DOHH2 (cell line): ENCODE measurements at regions not wholly inside any gene's neighbourhood (a gene's known extent, or its start where the extent isn't known, plus 50 kb on each side); places are given as distances from the start of the nearest gene placed in this dataset.

Experiments
- H3F3A ChIP-seq: fragments of 200-600 bp; sonication (generic), shearing (Covaris generic); 2 replicates; pipeline ENCODE4 v1.6.0; 2016; ENCODE audit warnings: antibody characterized with exemption, mild to moderate bottlenecking; ENCODE audit not compliant: control insufficient read depth, insufficient read depth
- H3K27ac ChIP-seq: fragments of 200-600 bp; sonication (generic); 2 replicates; pipeline ENCODE4 v1.5.1; 2014; ENCODE audit warnings: low read depth, mild to moderate bottlenecking, low read length, moderate library complexity
- H3K27me3 ChIP-seq: fragments of 200-600 bp; sonication (generic); 2 replicates; pipeline ENCODE4 v1.6.1; 2014; ENCODE audit warnings: mild to moderate bottlenecking, low read length, mixed read lengths; ENCODE audit not compliant: control insufficient read depth
- H3K36me3 ChIP-seq: fragments of 200-600 bp; sonication (generic); 2 replicates; pipeline ENCODE4 v1.6.1; 2014; ENCODE audit warnings: mild to moderate bottlenecking, low read length, moderate library complexity, mixed read lengths; ENCODE audit not compliant: control insufficient read depth
- H3K4me1 ChIP-seq: fragments of 200-600 bp; sonication (generic); 2 replicates; pipeline ENCODE4 v1.6.1; 2014; ENCODE audit warnings: mild to moderate bottlenecking, low read length, mixed read lengths; ENCODE audit not compliant: control insufficient read depth
- H3K4me2 ChIP-seq: fragments of 200-600 bp; sonication (generic); 2 replicates; pipeline ENCODE4 v1.6.0; 2014; ENCODE audit warnings: mild to moderate bottlenecking, low read length, moderate library complexity
- H3K4me3 ChIP-seq: fragments of 200-600 bp; sonication (generic); 2 replicates; pipeline ENCODE4 v1.5.1; 2014; ENCODE audit warnings: mild to moderate bottlenecking, low read length, mixed read lengths
- H3K79me2 ChIP-seq: fragments of 200-600 bp; sonication (generic); 2 replicates; pipeline ENCODE4 v1.6.1; 2014; ENCODE audit warnings: mild to moderate bottlenecking, low read length, mixed read lengths; ENCODE audit not compliant: control insufficient read depth
- H3K9me2 ChIP-seq: fragments of 200-600 bp; sonication (generic); replicated peaks from 2 replicates; pipeline ENCODE4 v1.6.1; 2014; ENCODE audit warnings: mild to moderate bottlenecking, low read length, mixed read lengths; ENCODE audit not compliant: control insufficient read depth
- H3K9me3 ChIP-seq: fragments of 200-600 bp; sonication (generic); 2 replicates; pipeline ENCODE4 v1.6.1; 2014; ENCODE audit warnings: antibody characterized with exemption, low read length, mixed read lengths; ENCODE audit not compliant: control insufficient read depth, insufficient read depth
- H4K20me1 ChIP-seq: fragments of 200-600 bp; sonication (generic); 2 replicates; pipeline ENCODE4 v1.6.0; 2014; ENCODE audit warnings: low read depth, mild to moderate bottlenecking, antibody characterized with exemption, low read length, moderate library complexity; ENCODE audit not compliant: control insufficient read depth, insufficient read depth
- EZH2phosphoT487 ChIP-seq: fragments of 200-600 bp; sonication (generic); IDR thresholded peaks from 2 replicates; pipeline ENCODE4 v1.6.1; 2017; ENCODE audit warnings: borderline replicate concordance, mild to moderate bottlenecking, antibody characterized with exemption, low read length, moderate library complexity, mixed read lengths
- TF ChIP-seq, protein P1 (sequence below): fragments of 200-600 bp; sonication (generic); IDR thresholded peaks from one replicate; pipeline ENCODE4 v1.5.1; 2014; ENCODE audit warnings: antibody characterized with exemption, mild to moderate bottlenecking, low read depth, low read length; ENCODE audit not compliant: poor library complexity, severe bottlenecking

- H4K20me1 ChIP-seq: no peaks in the 10 kb centered on the region
- H3K9me2 ChIP-seq: no peaks in the 10 kb centered on the region
- TF ChIP-seq, protein P1, sequence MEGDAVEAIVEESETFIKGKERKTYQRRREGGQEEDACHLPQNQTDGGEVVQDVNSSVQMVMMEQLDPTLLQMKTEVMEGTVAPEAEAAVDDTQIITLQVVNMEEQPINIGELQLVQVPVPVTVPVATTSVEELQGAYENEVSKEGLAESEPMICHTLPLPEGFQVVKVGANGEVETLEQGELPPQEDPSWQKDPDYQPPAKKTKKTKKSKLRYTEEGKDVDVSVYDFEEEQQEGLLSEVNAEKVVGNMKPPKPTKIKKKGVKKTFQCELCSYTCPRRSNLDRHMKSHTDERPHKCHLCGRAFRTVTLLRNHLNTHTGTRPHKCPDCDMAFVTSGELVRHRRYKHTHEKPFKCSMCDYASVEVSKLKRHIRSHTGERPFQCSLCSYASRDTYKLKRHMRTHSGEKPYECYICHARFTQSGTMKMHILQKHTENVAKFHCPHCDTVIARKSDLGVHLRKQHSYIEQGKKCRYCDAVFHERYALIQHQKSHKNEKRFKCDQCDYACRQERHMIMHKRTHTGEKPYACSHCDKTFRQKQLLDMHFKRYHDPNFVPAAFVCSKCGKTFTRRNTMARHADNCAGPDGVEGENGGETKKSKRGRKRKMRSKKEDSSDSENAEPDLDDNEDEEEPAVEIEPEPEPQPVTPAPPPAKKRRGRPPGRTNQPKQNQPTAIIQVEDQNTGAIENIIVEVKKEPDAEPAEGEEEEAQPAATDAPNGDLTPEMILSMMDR: no peak
- TF ChIP-seq EZH2phosphoT487: no peak
- no peaks in the 10 kb centered on the region for H3F3A ChIP-seq
- H3K27me3 ChIP-seq: no peaks in the 10 kb centered on the region
- no peak overlapping the region for H3K4me2 ChIP-seq
- no peaks in the 10 kb centered on the region for H3K4me1 ChIP-seq
- H3K79me2 ChIP-seq: no peaks in the 10 kb centered on the region
- no peaks in the 10 kb centered on the region for H3K36me3 ChIP-seq
- no peak overlapping the region for H3K4me3 ChIP-seq
- no peak overlapping the region for H3K27ac ChIP-seq
- H3K9me3 ChIP-seq: no peaks in the 10 kb centered on the region
Observed at GRCh38 chrX:8313844-8314243, 142.8 kb upstream of the VCX2 start.

DNA sequence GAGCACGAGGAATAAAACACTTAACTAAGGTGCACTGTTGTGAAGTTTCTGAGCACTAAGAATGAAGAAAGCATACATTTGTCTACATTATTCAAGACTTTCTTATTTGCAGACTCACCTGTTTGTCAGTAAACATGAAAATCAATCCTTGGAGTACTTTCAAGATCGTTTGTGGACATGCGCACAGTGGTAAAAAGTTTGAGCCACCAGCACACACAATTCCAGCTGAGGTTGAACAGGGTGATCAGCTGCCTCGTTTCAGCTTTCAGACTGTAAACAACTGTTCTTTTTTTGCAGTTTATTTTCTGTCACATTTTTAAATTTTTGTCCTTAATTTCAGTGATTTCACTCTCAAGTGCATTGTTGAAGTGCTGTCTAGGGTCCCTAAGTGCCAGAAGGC is 143.8 kb upstream of the VCX2 start:
- Histone ChIP-seq H3K9me3 (no peaks in the 10 kb centered on the region), H3K79me2 (no peaks in the 10 kb centered on the region), H3K36me3 (no peaks in the 10 kb centered on the region), H3K27ac (no peak overlapping the region), H3K9me2 (no peaks in the 10 kb centered on the region), H3F3A (no peaks in the 10 kb centered on the region), H3K4me2 (no peak overlapping the region), H4K20me1 (no peaks in the 10 kb centered on the region), H3K4me3 (no peak overlapping the region), H3K27me3 (no peaks in the 10 kb centered on the region), H3K4me1 (no peaks in the 10 kb centered on the region)
- no peak for TF ChIP-seq EZH2phosphoT487
- TF ChIP-seq, protein P1: no peak

GRCh38 chrX:8319359-8319758 is 145.3 kb upstream of the VCX3B start:
- Histone ChIP-seq H3K36me3 (no peaks in the 10 kb centered on the region), H3F3A (no peaks in the 10 kb centered on the region), H3K4me3 (no peak overlapping the region), H3K9me2 (no peaks in the 10 kb centered on the region), H3K27me3 (no peaks in the 10 kb centered on the region), H3K4me2 (no peak overlapping the region), H3K27ac (no peak overlapping the region), H3K9me3 (no peaks in the 10 kb centered on the region), H4K20me1 (no peaks in the 10 kb centered on the region), H3K4me1 (no peaks in the 10 kb centered on the region), H3K79me2 (no peaks in the 10 kb centered on the region)
- no peak for TF ChIP-seq EZH2phosphoT487
- TF ChIP-seq, protein P1: no peak

DNA sequence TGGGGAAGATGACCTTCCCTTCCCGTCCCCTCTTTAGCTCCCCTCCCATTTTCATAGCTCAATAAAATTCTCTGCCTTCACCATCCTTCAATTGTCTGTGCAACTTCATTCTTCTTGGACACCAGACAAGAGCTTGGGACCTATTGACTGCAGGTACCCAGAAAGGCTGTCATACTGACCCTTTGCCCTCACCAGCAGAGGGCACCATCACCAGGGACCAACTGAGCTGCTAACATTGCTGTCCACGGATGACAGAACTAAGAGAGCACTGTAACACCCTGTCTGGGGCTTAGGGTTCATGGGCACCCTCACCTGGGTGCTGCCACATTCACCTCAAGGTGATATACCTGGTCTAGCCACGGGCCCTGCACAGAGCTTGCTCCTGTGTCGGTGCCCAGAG is 141.3 kb upstream of the VCX3B start:
- no peaks in the 10 kb centered on the region for H3K36me3 ChIP-seq
- no peaks in the 10 kb centered on the region for H3K4me1 ChIP-seq
- H3K27me3 ChIP-seq: no peaks in the 10 kb centered on the region
- no peak overlapping the region for H3K27ac ChIP-seq
- no peak overlapping the region for H3K4me2 ChIP-seq
- H3K79me2 ChIP-seq: no peaks in the 10 kb centered on the region
- no peaks in the 10 kb centered on the region for H3K9me2 ChIP-seq
- H3K4me3 ChIP-seq: no peak overlapping the region
- no peak for TF ChIP-seq EZH2phosphoT487
- TF ChIP-seq, protein P1: peak; percentile 47
- no peaks in the 10 kb centered on the region for H3F3A ChIP-seq
- H4K20me1 ChIP-seq: no peaks in the 10 kb centered on the region
- no peaks in the 10 kb centered on the region for H3K9me3 ChIP-seq
